Erythroblast (primary cell): ENCODE measurements at regions not wholly inside any gene's neighbourhood (a gene's known extent, or its start where the extent isn't known, plus 50 kb on each side); places are given as distances from the start of the nearest gene placed in this dataset.

ENCODE experiments used
- GATA1 ChIP-seq: IDR thresholded peaks from 2 replicates; pipeline ENCODE4 v1.6.1; 2011; ENCODE audit warnings: low read depth, mild to moderate bottlenecking, control low read depth, low read length, moderate library complexity
- POLR2A ChIP-seq: IDR thresholded peaks from 2 replicates; pipeline ENCODE4 v1.6.1; 2011; ENCODE audit warnings: mild to moderate bottlenecking, low read length

DNA sequence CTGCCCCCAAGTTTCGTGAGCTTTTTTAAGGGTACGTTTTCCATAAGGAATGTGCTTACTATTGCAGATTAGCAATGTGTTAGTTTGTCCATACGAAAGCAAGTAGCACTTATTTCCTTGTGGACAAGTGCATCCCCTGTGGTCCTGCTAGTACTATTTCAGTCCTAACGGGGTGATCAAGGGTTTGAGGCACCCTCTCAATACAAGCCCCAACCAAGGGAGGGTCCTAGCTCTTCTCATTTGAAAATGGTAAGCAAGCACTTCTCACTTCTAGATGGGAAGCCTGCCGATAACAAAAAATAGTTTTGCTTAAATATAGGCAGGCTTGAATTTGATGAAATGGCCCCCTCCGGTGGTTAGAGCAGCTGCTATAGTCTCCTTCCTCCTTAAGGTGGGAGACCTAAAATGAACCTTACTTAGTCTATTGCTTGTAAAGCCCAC is 64.0 kb upstream of the HMCN1 start:
- no peak for TF ChIP-seq POLR2A
- no peak for TF ChIP-seq GATA1
